H9 (cell line): ENCODE measurements at regions not wholly inside any gene's neighbourhood (a gene's known extent, or its start where the extent isn't known, plus 50 kb on each side); places are given as distances from the start of the nearest gene placed in this dataset.

ENCODE experiments used
- DNase-seq: peaks from one replicate; pipeline ENCODE4 v3.0.0-alpha.2; 2017
- H2AFZ ChIP-seq: one replicate; pipeline ENCODE4 v1.6.1; 2013; ENCODE audit warnings: mild to moderate bottlenecking, low read length, control low read depth, moderate library complexity
- H2AK5ac ChIP-seq: 2 replicates; pipeline ENCODE4 v1.6.1; 2013; ENCODE audit warnings: low read length, control low read depth, mixed read lengths; ENCODE audit not compliant: insufficient read length
- H2BK120ac ChIP-seq: one replicate; pipeline ENCODE4 v1.6.1; 2013; ENCODE audit warnings: low read depth, mild to moderate bottlenecking, low read length, control low read depth, inconsistent platforms; ENCODE audit not compliant: poor library complexity, severe bottlenecking
- H2BK12ac ChIP-seq: 2 replicates; pipeline ENCODE4 v1.6.1; 2013; ENCODE audit warnings: low read length, control low read depth, mixed read lengths, low read depth; ENCODE audit not compliant: insufficient read length
- H2BK15ac ChIP-seq: 2 replicates; pipeline ENCODE4 v1.6.1; 2013; ENCODE audit warnings: low read depth, low read length, control low read depth
- H2BK20ac ChIP-seq: one replicate; pipeline ENCODE4 v1.6.1; 2013; ENCODE audit warnings: low read depth, mild to moderate bottlenecking, low read length, control low read depth, inconsistent platforms; ENCODE audit not compliant: poor library complexity, severe bottlenecking
- H2BK5ac ChIP-seq: 2 replicates; pipeline ENCODE4 v1.6.1; 2013; ENCODE audit warnings: low read length, control low read depth, mixed read lengths; ENCODE audit not compliant: insufficient read length
- H3K14ac ChIP-seq: 2 replicates; pipeline ENCODE4 v1.6.1; 2013; ENCODE audit warnings: low read length, control low read depth; ENCODE audit not compliant: insufficient read depth
- H3K18ac ChIP-seq: 2 replicates; pipeline ENCODE4 v1.6.1; 2013; ENCODE audit warnings: low read depth, mild to moderate bottlenecking, mixed read lengths, low read length, control low read depth; ENCODE audit not compliant: insufficient read length
- H3K23ac ChIP-seq: 2 replicates; pipeline ENCODE4 v1.6.1; 2013; ENCODE audit warnings: low read length, control low read depth, mixed read lengths, low read depth; ENCODE audit not compliant: insufficient read length
- H3K23me2 ChIP-seq: 2 replicates; pipeline ENCODE4 v1.6.1; 2013; ENCODE audit warnings: low read depth, mild to moderate bottlenecking, mixed read lengths, low read length, control low read depth; ENCODE audit not compliant: insufficient read length, poor library complexity, severe bottlenecking
- H3K27ac ChIP-seq: 2 replicates; pipeline ENCODE4 v1.5.1; 2013; ENCODE audit warnings: low read length, control low read depth, mixed read lengths, low read depth; ENCODE audit not compliant: insufficient read length
- H3K27me3 ChIP-seq: 2 replicates; pipeline ENCODE4 v1.6.1; 2013; ENCODE audit warnings: low read length, control low read depth, inconsistent platforms; ENCODE audit not compliant: insufficient read depth
- H3K4ac ChIP-seq: 2 replicates; pipeline ENCODE4 v1.6.1; 2013; ENCODE audit warnings: low read depth, mild to moderate bottlenecking, control low read depth, inconsistent platforms, low read length, moderate library complexity
- H3K4me1 ChIP-seq: 2 replicates; pipeline ENCODE4 v1.6.1; 2013; ENCODE audit warnings: low read length, control low read depth, inconsistent platforms; ENCODE audit not compliant: insufficient read depth
- H3K4me2 ChIP-seq: 2 replicates; pipeline ENCODE4 v1.6.1; 2013; ENCODE audit warnings: low read length, control low read depth, mixed read lengths; ENCODE audit not compliant: insufficient read length, insufficient read depth
- H3K56ac ChIP-seq: 2 replicates; pipeline ENCODE4 v1.6.1; 2013; ENCODE audit warnings: low read depth, mild to moderate bottlenecking, mixed read lengths, low read length, control low read depth; ENCODE audit not compliant: insufficient read length
- H3K79me1 ChIP-seq: 2 replicates; pipeline ENCODE4 v1.6.1; 2013; ENCODE audit warnings: low read depth, mild to moderate bottlenecking, moderate library complexity, low read length, control low read depth, inconsistent platforms; ENCODE audit not compliant: insufficient read depth, poor library complexity, severe bottlenecking
- H3K79me2 ChIP-seq: 2 replicates; pipeline ENCODE4 v1.6.1; 2013; ENCODE audit warnings: low read length, control low read depth, inconsistent platforms; ENCODE audit not compliant: insufficient read depth
- H3K9ac ChIP-seq: 2 replicates; pipeline ENCODE4 v1.6.1; 2013; ENCODE audit warnings: low read length, control low read depth, mixed read lengths; ENCODE audit not compliant: insufficient read length; ENCODE audit errors: extremely low read depth
- H3K9me3 ChIP-seq: one replicate; pipeline ENCODE4 v1.6.1; 2013; ENCODE audit warnings: low read depth, low read length, inconsistent platforms; ENCODE audit not compliant: control insufficient read depth
- H3T11ph ChIP-seq: one replicate; pipeline ENCODE4 v1.6.1; 2013; ENCODE audit warnings: mild to moderate bottlenecking, low read length, control low read depth, inconsistent platforms
- H4K20me1 ChIP-seq: one replicate; pipeline ENCODE4 v1.6.1; 2013; ENCODE audit not compliant: control insufficient read depth, insufficient read length, insufficient read depth
- H4K5ac ChIP-seq: 2 replicates; pipeline ENCODE4 v1.6.1; 2013; ENCODE audit warnings: low read depth, mild to moderate bottlenecking, mixed read lengths, low read length, control low read depth; ENCODE audit not compliant: insufficient read length
- H4K8ac ChIP-seq: replicated peaks from 2 replicates; pipeline ENCODE4 v1.6.1; 2013; ENCODE audit warnings: low read length, control low read depth, mixed read lengths, low read depth; ENCODE audit not compliant: insufficient read length
- H4K91ac ChIP-seq: 2 replicates; pipeline ENCODE4 v1.6.1; 2013; ENCODE audit warnings: low read depth, mild to moderate bottlenecking, moderate library complexity, mixed read lengths, low read length, control low read depth; ENCODE audit not compliant: insufficient read length
- H3K27ac Mint-ChIP-seq, 3 experiments: 2 replicates in 2 of 3; 3 replicates in 1 of 3; pipeline ENCODE4 v1.8.0; 2020 to 2021; ENCODE audit warnings: mixed read lengths in 3 of 3, mild to moderate bottlenecking in 1 of 3, moderate library complexity in 1 of 3
- H3K27me3 Mint-ChIP-seq: 2 replicates; pipeline ENCODE4 v1.8.0; 2021; ENCODE audit warnings: low read depth, mild to moderate bottlenecking, moderate library complexity, mixed read lengths
- H3K36me3 Mint-ChIP-seq, 3 experiments: 2 replicates in 2 of 3; 3 replicates in 1 of 3; pipeline ENCODE4 v1.8.0; 2020 to 2021; ENCODE audit warnings: low read depth in 3 of 3, mixed read lengths in 3 of 3; ENCODE audit not compliant: insufficient read depth in 1 of 3
- H3K4me1 Mint-ChIP-seq, 2 experiments: 2 replicates each; pipeline ENCODE4 v1.8.0; 2020; ENCODE audit warnings: mixed read lengths in 2 of 2
- H3K4me3 Mint-ChIP-seq, 2 experiments: 2 replicates in 1 of 2; 3 replicates in 1 of 2; pipeline ENCODE4 v1.8.0; 2020 to 2021; ENCODE audit warnings: mild to moderate bottlenecking in 2 of 2, mixed read lengths in 2 of 2, moderate library complexity in 1 of 2
- H3K9me3 Mint-ChIP-seq, 2 experiments: 2 replicates in 1 of 2; 3 replicates in 1 of 2; pipeline ENCODE4 v1.8.0; 2020; ENCODE audit warnings: mild to moderate bottlenecking in 2 of 2, mixed read lengths in 2 of 2, moderate library complexity in 1 of 2
- WGBS: extraction: QIAGEN DNeasy Blood & Tissue Kit; methylation state at CpG from one replicate; pipeline ENCODE4 v1.1.7; 2013; ENCODE audit warnings: missing lambda C conversion rate, low lambda C conversion rate, mixed read lengths; ENCODE audit not compliant: insufficient read length; ENCODE audit errors: extremely low coverage; 5-methylcytosine and 5-hydroxymethylcytosine counted together
- TF ChIP-seq, protein P1 (sequence below): fragments of 200-600 bp; sonication (generic); conservative IDR thresholded peaks from 3 replicates; pipeline ENCODE4 v1.8.0; 2021; ENCODE audit warnings: antibody characterized with exemption, mild to moderate bottlenecking

DNA sequence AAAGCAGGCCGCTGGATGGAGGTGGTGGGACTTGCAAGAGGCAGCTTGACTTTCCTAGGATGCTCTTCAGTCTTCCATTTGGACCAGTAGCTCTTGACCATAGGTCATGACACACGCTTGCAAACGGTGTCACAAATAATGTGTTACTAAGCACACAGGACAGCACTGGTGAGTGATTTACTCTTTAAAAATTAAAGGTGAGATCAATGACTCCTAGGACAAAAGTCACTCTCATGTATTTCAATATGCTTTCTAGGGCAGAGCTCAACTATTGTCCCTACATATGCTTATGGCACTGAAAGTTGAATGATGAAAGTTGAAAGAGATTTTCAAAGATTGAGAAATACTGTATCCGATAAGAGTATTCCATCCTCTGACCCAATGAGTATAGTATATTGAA lies 496.7 kb downstream of the EBF1 start:
- Histone ChIP-seq H3K9me3 (no peaks in the 10 kb centered on the region), H3K79me1 (no peaks in the 10 kb centered on the region), H3K23me2 (no peaks in the 10 kb centered on the region), H2BK12ac (no peak overlapping the region), H3K27me3 (no peaks in the 10 kb centered on the region), H4K5ac (no peak overlapping the region), H2BK5ac (no peak overlapping the region), H2AFZ (no peak overlapping the region), H3K9ac (no peak overlapping the region), H4K20me1 (no peaks in the 10 kb centered on the region), H2BK20ac (no peak overlapping the region), H3K18ac (no peak overlapping the region), H3K27ac (no peak overlapping the region), H3K23ac (no peak overlapping the region), H3K4me1 (no peaks in the 10 kb centered on the region), H3K56ac (no peak overlapping the region), H2BK120ac (no peak overlapping the region), H2BK15ac (no peak overlapping the region), H3K79me2 (no peaks in the 10 kb centered on the region), H3K14ac (no peak overlapping the region), H3K4me2 (no peak overlapping the region), H2AK5ac (no peak overlapping the region), H3T11ph (no peak overlapping the region), H4K8ac (no peak overlapping the region), H3K4ac (no peak overlapping the region), H4K91ac (no peak overlapping the region)
- TF ChIP-seq, protein P1, sequence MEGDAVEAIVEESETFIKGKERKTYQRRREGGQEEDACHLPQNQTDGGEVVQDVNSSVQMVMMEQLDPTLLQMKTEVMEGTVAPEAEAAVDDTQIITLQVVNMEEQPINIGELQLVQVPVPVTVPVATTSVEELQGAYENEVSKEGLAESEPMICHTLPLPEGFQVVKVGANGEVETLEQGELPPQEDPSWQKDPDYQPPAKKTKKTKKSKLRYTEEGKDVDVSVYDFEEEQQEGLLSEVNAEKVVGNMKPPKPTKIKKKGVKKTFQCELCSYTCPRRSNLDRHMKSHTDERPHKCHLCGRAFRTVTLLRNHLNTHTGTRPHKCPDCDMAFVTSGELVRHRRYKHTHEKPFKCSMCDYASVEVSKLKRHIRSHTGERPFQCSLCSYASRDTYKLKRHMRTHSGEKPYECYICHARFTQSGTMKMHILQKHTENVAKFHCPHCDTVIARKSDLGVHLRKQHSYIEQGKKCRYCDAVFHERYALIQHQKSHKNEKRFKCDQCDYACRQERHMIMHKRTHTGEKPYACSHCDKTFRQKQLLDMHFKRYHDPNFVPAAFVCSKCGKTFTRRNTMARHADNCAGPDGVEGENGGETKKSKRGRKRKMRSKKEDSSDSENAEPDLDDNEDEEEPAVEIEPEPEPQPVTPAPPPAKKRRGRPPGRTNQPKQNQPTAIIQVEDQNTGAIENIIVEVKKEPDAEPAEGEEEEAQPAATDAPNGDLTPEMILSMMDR = no peak
- no peak for DNase-seq
- Mint-ChIP-seq H3K27ac (no peak overlapping the region), H3K4me3 (no peak overlapping the region), H3K36me3 (no peaks in the 10 kb centered on the region; a peak in 1 of 7 replicates), H3K9me3 (no peaks in the 10 kb centered on the region), H3K27me3 (no peaks in the 10 kb centered on the region), H3K4me1 (peaks cover 14 to 16% of the 10 kb centered on the region in 2 experiments)
- WGBS = no CpG with 5 or more reads among the region's 4 CpGs
